Skeletal muscle cell (primary cell): ENCODE measurements at regions not wholly inside any gene's neighbourhood (a gene's known extent, or its start where the extent isn't known, plus 50 kb on each side); places are given as distances from the start of the nearest gene placed in this dataset.
"Not testable (repeated sequence)": the region's sequence is repeated elsewhere in the genome, so short reads cannot be mapped to it uniquely, and the experiment has no call there.

ENCODE experiments used
- DNase-seq: peaks from one replicate; pipeline ENCODE4 v3.0.0-alpha.2; 2010; ENCODE audit warnings: low read depth
- H3K4me3 ChIP-seq: 2 replicates; pipeline ENCODE4 v1.5.1; 2011; ENCODE audit warnings: low read depth, mild to moderate bottlenecking, control low read depth, low read length, moderate library complexity

DNA sequence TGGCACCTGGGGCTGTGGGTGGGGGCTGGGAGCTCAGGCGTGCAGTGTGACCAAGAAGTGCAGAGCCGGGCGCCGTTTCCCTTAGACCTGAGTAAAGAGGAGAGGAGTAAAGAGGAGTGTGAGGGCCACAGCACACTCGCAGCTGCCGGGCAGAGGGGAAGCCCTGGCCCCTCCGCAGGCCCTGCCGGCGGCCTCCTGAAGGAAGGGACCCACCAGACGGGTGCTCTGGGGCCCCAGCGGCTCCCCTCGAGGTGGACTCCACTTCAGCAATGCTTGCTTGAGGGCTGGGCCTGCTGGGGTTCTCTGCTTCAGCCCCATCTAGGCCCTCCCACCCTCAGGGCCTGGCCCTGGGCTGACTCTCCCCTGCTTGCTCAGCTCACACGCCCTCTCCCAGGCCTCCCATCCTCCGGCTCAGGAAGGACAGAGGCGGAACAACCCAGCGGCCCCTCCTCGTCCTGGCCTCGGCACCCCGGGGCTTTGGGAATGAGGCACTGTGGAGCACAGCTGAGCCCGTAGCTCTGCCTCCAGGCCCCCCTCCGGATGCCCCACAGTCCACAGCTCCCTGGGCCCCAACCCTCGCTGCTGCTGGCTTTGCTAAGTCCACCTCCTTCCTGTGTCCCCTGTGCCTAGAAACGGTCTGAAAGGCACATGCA is 1198.7 kb downstream of the BRD1 start:
- H3K4me3 ChIP-seq = no peak overlapping the region
- no peak for DNase-seq

- no peak overlapping the region for H3K4me3 ChIP-seq
- no peak for DNase-seq
Measured at GRCh38 chr22:48627966-48628365, 1199.7 kb downstream of the BRD1 start.

- no peak for DNase-seq
- H3K4me3 ChIP-seq = no peak overlapping the region
Measured at GRCh38 chr22:48627203-48627602, 1200.5 kb downstream of the BRD1 start.

DNA sequence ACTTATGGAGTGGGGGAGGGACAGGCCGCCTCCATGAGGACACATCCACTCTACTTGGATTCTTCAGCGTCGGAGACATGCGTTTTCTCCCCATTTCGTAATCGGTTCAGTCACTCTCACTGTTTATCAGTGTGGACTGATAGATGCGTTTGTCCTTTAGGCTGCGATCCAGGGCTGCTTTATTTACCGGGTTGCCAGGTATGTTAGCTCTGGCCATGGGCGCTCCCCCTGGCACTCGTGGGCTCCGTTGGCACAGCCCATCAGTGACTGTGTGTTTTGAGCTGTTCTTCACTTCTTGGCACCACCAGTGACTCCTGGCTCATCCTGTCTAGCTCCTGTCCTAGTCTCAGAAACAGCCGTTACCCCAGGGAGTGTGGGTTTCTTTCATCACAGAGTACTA is 1203.3 kb downstream of the BRD1 start:
- DNase-seq = no peak
- H3K4me3 ChIP-seq = no peak overlapping the region

- H3K4me3 ChIP-seq = no peak overlapping the region
- no peak for DNase-seq
Measured at GRCh38 chr22:48622891-48623545, 1204.7 kb downstream of the BRD1 start.

- no peak for DNase-seq
- H3K4me3 ChIP-seq = no peak overlapping the region
Measured at GRCh38 chr22:48621085-48621484, 1206.6 kb downstream of the BRD1 start.

- H3K4me3 ChIP-seq, DNase-seq: not testable (repeated sequence)
Measured at GRCh38 chr22:48620460-48620859, 1207.2 kb downstream of the BRD1 start.

DNA sequence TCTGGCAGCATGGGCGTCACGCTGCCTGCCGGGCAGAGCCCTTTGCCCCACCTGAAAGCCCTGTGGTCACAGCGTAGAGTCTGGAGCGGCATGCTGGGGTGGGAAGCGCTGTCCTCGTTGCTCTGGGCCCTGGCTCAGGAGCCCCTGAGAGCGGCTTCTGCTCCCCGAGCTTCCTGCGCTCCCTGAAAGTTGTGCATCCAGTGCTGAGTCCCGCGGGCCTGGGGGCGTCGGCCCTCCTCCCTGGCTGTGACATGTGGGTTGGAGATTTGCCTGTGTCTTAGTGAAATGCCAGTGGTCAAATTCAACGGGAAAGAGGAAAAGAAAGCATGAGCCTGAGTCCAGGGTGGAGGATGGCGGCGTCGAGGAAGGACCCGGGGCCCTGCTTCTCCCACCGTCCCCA is 1208.0 kb downstream of the BRD1 start:
- no peak for DNase-seq
- no peak overlapping the region for H3K4me3 ChIP-seq

- DNase-seq = no peak
Measured at GRCh38 chr22:48618326-48618725, 1209.3 kb downstream of the BRD1 start.

DNA sequence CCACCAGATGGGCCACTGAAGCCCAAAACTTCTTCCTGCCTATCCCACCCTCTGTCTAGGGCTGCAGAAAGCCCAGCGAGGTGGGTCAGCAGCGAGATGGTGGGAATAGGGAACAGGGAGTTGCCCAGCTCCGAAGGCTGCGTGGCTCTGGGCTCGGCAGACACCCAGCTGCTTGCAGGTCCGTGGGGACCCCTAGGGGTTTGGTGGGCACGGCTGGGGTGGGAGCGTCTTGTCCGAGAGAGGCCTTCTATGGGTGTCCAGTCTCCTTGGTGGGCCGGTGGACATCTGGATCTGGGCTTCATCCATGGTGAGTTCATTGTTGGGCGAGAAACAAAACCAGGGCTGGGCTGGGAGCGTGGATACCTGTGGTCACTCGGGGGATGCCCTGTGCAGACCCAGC is 1211.0 kb downstream of the BRD1 start:
- no peak for DNase-seq

More at GRCh38 chr22:48618326-48618725, 1209.3 kb downstream of the BRD1 start:
- no peak overlapping the region for H3K4me3 ChIP-seq

GRCh38 chr22:48615171-48616008 is 1212.3 kb downstream of the BRD1 start:
- no peak overlapping the region for H3K4me3 ChIP-seq
- no peak for DNase-seq

More for the DNA sequence above, 1211.0 kb downstream of the BRD1 start:
- H3K4me3 ChIP-seq = no peak overlapping the region

DNA sequence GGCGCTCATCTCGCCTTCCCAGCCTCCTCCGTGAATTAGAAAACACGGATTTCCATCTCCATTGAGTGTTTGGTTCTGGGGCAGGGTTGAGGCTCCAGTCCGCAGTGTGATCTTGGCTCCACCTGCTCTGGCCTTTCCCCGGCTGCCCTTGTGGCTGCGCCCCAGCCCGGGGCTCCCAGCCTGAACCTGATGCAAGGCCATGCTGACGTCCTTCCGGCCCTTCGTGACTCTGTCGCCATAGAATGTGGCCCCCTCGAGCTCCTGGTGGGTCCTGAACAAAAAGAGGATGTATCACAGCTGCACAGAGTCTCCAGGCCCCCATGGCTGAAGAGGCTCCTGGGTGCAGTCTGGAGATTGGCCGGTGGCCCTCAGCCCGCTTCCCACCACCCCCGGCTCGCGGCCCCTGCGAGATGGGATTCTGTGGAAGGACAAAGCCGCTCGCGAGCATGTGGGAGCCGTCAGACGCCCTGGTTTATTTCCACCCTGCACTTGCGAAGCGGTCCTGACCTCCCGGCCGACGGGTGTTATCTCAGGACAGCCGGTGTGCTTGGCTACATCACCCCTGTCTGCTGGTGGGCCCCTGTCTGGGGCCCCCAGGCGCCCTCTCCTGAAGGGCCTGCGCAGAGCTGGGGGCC is 1214.0 kb downstream of the BRD1 start:
- H3K4me3 ChIP-seq = no peak overlapping the region
- no peak for DNase-seq

- no peak for DNase-seq
Measured at GRCh38 chr22:48612077-48612995, 1215.3 kb downstream of the BRD1 start.

DNA sequence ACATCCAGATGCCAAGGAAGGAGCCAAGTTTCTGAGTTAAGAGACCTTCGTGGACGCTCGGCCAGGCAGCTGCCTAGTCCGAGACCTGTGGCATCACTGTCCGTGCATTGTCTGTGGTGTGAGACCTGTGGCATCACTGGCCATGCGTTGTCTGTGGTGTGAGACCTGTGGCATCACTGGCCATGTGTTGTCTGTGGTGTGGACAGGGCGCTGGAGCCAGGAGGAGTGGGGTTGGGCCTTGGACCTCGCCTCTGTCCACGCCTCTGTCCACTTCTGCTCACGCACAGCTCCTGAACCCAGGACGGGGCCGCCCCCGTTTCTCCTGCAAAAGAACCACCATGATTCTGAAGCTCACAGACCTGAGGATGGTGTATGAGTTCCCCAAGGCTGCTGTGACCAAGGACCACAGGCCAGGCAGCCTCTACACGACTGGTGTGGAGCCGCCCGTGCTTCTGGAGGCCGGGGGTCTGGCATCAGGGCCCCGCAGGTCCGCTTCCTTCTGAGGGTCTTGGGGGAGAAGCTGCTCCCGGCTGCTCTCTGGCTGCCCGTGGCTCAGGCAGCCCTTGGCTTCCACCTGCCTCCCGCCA is 1218.3 kb downstream of the BRD1 start:
- no peak overlapping the region for H3K4me3 ChIP-seq
- DNase-seq = no peak

More at GRCh38 chr22:48612077-48612995, 1215.3 kb downstream of the BRD1 start:
- H3K4me3 ChIP-seq = no peak overlapping the region

GRCh38 chr22:48607901-48608662 is 1219.6 kb downstream of the BRD1 start:
- no peak overlapping the region for H3K4me3 ChIP-seq
- DNase-seq = no peak

DNA sequence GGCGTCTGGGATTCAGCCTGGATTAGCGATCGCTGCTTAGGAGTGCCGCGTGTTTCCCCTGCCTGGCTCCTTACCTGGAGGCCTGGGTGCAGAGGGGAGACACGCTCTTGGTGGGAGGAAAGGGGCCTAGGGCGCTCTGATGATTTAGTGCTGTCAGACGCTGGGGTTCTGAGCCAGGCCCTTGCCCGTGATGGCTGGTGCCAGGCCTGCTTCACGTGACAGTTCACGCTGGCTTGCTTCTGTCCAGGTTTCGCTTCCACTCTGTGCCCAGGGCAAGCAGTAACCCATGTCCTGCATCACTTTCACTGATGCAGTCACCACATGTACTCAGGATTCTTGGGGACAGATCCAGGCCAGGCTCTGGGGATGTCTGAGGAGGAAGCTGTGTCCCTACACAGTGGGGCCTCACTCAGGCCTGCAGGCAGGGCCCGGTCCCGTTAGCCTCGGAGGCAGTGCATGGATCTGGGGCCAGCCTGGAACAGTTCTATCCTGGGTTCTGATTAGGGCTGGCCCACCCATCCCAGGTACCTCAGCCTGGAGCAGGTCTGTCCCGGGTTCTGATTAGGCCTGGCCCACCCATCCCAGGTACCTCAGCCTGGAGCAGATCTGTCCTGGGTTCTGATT is 1220.9 kb downstream of the BRD1 start:
- no peak overlapping the region for H3K4me3 ChIP-seq
- no peak for DNase-seq

- DNase-seq = no peak
- H3K4me3 ChIP-seq = no peak overlapping the region
Measured at GRCh38 chr22:48605856-48606481, 1221.7 kb downstream of the BRD1 start.
